K562 (cell line): ENCODE measurements at regions not wholly inside any gene's neighbourhood (a gene's known extent, or its start where the extent isn't known, plus 50 kb on each side); places are given as distances from the start of the nearest gene placed in this dataset.

Experiments
- ATAC-seq: fragments of 200-7000 bp; cut with Tn5 transposase; 3 replicates; pipeline ENCODE4 v1.9.1; 2020; ENCODE audit warnings: moderate library complexity
- BruUV-seq: library from RNA; stranded (reverse); fragments of 400-500 nt; replicated peaks from 2 replicates; lab custom pipeline; 2021; lab: Mats Ljungman, UMichigan
- CTCF ChIA-PET: fragments of 300-600 bp; formaldehyde crosslinking; extraction: SDS; loops from one replicate; lab custom pipeline; 2021; ENCODE audit warnings: low intra/inter-chr PET ratio; lab: Yijun Ruan, JAX
- POLR2A ChIA-PET: fragments of 300-600, 350-650 bp; sonication (Branson Sonifier 250); formaldehyde crosslinking; extraction: SDS; loops from one replicate; lab custom pipeline; 2021; ENCODE audit warnings: antibody characterized with exemption, inconsistent platforms; lab: Yijun Ruan, JAX
- DNase-seq, 4 experiments: peaks; one replicate each; pipeline versions ENCODE4 v3.0.0 to v3.0.0-alpha.2; 2011 to 2018; ENCODE audit warnings: low spot score in 3 of 4, mixed read lengths in 3 of 4; ENCODE audit errors: extremely low read depth in 1 of 4
- FAIRE-seq: peaks from 2 replicates; lab custom pipeline; 2011; peaks lifted over from hg19 to GRCh38; lab: Jason Lieb, UNC
- H2AFZ ChIP-seq: 2 replicates; pipeline ENCODE4 v1.6.0; 2011; ENCODE audit warnings: low read depth, low read length, control low read depth, inconsistent platforms
- H3K27ac ChIP-seq: fragments of 200-600 bp; 3 replicates; pipeline ENCODE4 v1.8.0; 2011; ENCODE audit warnings: low read depth, mild to moderate bottlenecking, control low read depth, inconsistent platforms, low read length, moderate library complexity, mixed read lengths; ENCODE audit errors: extremely low read depth
- H3K27me3 ChIP-seq, 2 experiments: fragments of 300-600 bp in 1 of 2; 2 replicates in 1 of 2; 3 replicates in 1 of 2; pipeline versions ENCODE4 v1.6.0 to v1.8.0; 2011; ENCODE audit warnings: inconsistent platforms in 2 of 2, low read length in 2 of 2, mild to moderate bottlenecking in 1 of 2, mixed read lengths in 1 of 2, moderate library complexity in 1 of 2; ENCODE audit not compliant: control insufficient read depth in 2 of 2, insufficient read depth in 2 of 2
- H3K36me3 ChIP-seq: fragments of 300-600 bp; 3 replicates; pipeline ENCODE4 v1.8.0; 2011; ENCODE audit warnings: mild to moderate bottlenecking, low read length, inconsistent platforms; ENCODE audit not compliant: control insufficient read depth, insufficient read depth
- H3K4me1 ChIP-seq, 2 experiments: fragments of 200-600 bp in 1 of 2; replicated peaks in 1 of 2; 2 replicates in 1 of 2; 3 replicates in 1 of 2; pipeline versions ENCODE4 v1.5.1 to v1.8.0; 2011; ENCODE audit warnings: inconsistent platforms in 2 of 2, low read length in 2 of 2, mild to moderate bottlenecking in 1 of 2, mixed read lengths in 1 of 2, moderate library complexity in 1 of 2; ENCODE audit not compliant: control insufficient read depth in 2 of 2, insufficient read depth in 2 of 2
- H3K4me2 ChIP-seq: 2 replicates; pipeline ENCODE4 v1.6.1; 2011; ENCODE audit warnings: low read length, control low read depth, inconsistent platforms, mixed read lengths; ENCODE audit not compliant: insufficient read depth
- H3K4me3 ChIP-seq: fragments of 200-600 bp; sonication (generic), shearing (Covaris generic); 2 replicates; pipeline ENCODE4 v1.5.1; 2016; ENCODE audit warnings: control low read depth, inconsistent platforms
- H3K79me2 ChIP-seq: fragments of 200-600 bp; 3 replicates; pipeline ENCODE4 v1.8.0; 2011; ENCODE audit warnings: low read length, inconsistent platforms; ENCODE audit not compliant: control insufficient read depth, insufficient read depth
- H3K9ac ChIP-seq, 2 experiments: 2 replicates each; pipeline versions ENCODE4 v1.6.0 to v1.6.1; 2011; ENCODE audit warnings: low read depth in 2 of 2, low read length in 2 of 2, control low read depth in 1 of 2, inconsistent platforms in 1 of 2, mild to moderate bottlenecking in 1 of 2, mixed read lengths in 1 of 2; ENCODE audit not compliant: insufficient read depth in 1 of 2
- H3K9me1 ChIP-seq: one replicate; pipeline ENCODE4 v1.6.0; 2011; ENCODE audit warnings: inconsistent platforms, mild to moderate bottlenecking, low read length, moderate library complexity; ENCODE audit not compliant: control insufficient read depth, insufficient read depth
- H3K9me3 ChIP-seq: replicated peaks from 2 replicates; pipeline ENCODE4 v1.5.1; 2011; ENCODE audit warnings: low read depth, low read length, inconsistent platforms; ENCODE audit not compliant: control insufficient read depth, insufficient read depth
- H4K20me1 ChIP-seq: replicated peaks from 2 replicates; pipeline ENCODE4 v1.6.1; 2011; ENCODE audit warnings: low read length, inconsistent platforms, mixed read lengths; ENCODE audit not compliant: control insufficient read depth, insufficient read depth
- CTCFL ChIP-seq: IDR thresholded peaks from 2 replicates; pipeline ENCODE4 v1.6.1; 2011; ENCODE audit warnings: borderline replicate concordance, low read depth, mild to moderate bottlenecking, moderate library complexity, low read length; ENCODE audit not compliant: insufficient read depth, poor library complexity, severe bottlenecking
- GTF2B ChIP-seq: IDR thresholded peaks from 2 replicates; pipeline ENCODE4 v1.6.1; 2011; ENCODE audit not compliant: insufficient read length; ENCODE audit errors: extremely low read depth
- IRF9 ChIP-seq: fragments of 450-650 bp; IDR thresholded peaks from 2 replicates; pipeline ENCODE4 v1.6.1; 2016; ENCODE audit warnings: missing biosample characterization, missing genetic modification characterization
- KDM1A ChIP-seq, 2 experiments: fragments of 450-650 bp; IDR thresholded peaks; 2 replicates each; pipeline ENCODE4 v1.6.1; 2016; ENCODE audit warnings: mild to moderate bottlenecking in 2 of 2
- PRPF4 ChIP-seq: fragments of 200-400 bp; formaldehyde crosslinking; IDR thresholded peaks from one replicate; pipeline ENCODE4 v1.6.1; 2017; ENCODE audit warnings: low read length, low read depth, mild to moderate bottlenecking; ENCODE audit not compliant: insufficient read depth, poor library complexity, severe bottlenecking
- SMAD2 ChIP-seq: fragments of 150-350 bp; IDR thresholded peaks from 2 replicates; pipeline ENCODE4 v1.6.1; 2014; ENCODE audit warnings: low read depth, mild to moderate bottlenecking, low read length
- XRCC4 ChIP-seq: IDR thresholded peaks from one replicate; pipeline ENCODE4 v1.6.1; 2011; ENCODE audit not compliant: insufficient read depth, insufficient read length; ENCODE audit errors: extremely low read depth
- WGBS: fragments of 100-300 bp; shearing (Covaris generic); methylation state at CpG from one replicate; pipeline ENCODE4 v1.1.6; 2016; ENCODE audit warnings: low coverage, mixed read lengths; ENCODE audit not compliant: insufficient coverage; ENCODE audit errors: missing lambda C conversion rate; 5-methylcytosine and 5-hydroxymethylcytosine counted together
- in situ Hi-C: fragments of 300-500 bp; cut with MboI; formaldehyde crosslinking; loops from 4 replicates; pipeline ENCODE4 v1.15.0; 2018; ENCODE audit warnings: inconsistent platforms, mixed read lengths
- intact Hi-C: fragments of 100-400 bp; cut with micrococcal nuclease; formaldehyde crosslinking; loops from 2 replicates; pipeline ENCODE4 v1.14.2; 2022
- TF ChIP-seq, protein P1 (sequence below): fragments of 250-450 bp; sonication (Bioruptor Pico); IDR thresholded peaks from 2 replicates; pipeline ENCODE4 v1.8.0; 2021; ENCODE audit warnings: moderate library complexity, mild to moderate bottlenecking, inconsistent platforms

- CTCF ChIA-PET: no interaction called here
- in situ Hi-C loops: no loop called here
These were observed 1490.8 kb upstream of the PCDH20 start for GRCh38 chr13:62906469-62906868.

DNA sequence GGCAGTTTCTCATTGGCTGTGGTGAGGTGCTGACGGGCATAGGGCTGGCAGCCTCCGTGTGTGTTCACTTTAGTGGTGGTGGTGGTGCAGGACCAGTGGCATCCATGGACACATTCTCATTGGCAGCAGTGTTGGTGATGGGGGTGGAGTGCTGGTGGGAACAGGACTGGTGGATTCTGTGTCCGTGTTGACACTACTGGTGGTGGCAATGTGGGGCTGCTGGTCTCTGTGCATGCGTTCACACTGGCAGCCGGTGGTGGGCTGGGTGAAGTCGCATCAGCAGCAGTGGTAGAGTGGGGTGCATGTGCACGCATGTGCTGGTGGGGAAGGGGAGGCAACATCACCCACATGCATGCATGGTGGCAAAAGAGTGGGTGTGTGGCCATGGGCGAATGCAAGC lies 1471.4 kb upstream of the PCDH20 start:
- Histone ChIP-seq H3K79me2 (no peaks in the 10 kb centered on the region), H3K36me3 (no peaks in the 10 kb centered on the region)
- no TSS peak for BruUV-seq
- TF ChIP-seq, protein P1, sequence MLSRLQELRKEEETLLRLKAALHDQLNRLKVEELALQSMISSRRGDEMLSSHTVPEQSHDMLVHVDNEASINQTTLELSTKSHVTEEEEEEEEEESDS (CRISPR knock-in tag): no peak
- no peak for TF ChIP-seq SMAD2
- no peak for TF ChIP-seq CTCFL
- TF ChIP-seq XRCC4: no peak
- TF ChIP-seq PRPF4: no peak
- TF ChIP-seq GTF2B: no peak
- no peak for TF ChIP-seq KDM1A (IDR thresholded peaks at IDR 0.05)
- TF ChIP-seq, all 486 proteins: peak for 0
- H3K27ac ChIP-seq: no peak overlapping the region
- ChIA-PET CTCF (no interaction called here), POLR2A (no interaction called here)
- no peaks in the 10 kb centered on the region for H3K27me3 ChIP-seq
- H2AFZ ChIP-seq: no peak overlapping the region
- no peak overlapping the region for H3K9ac ChIP-seq
- DNase-seq: no peak
- H3K4me3 ChIP-seq: no peak overlapping the region
- H4K20me1 ChIP-seq: no peaks in the 10 kb centered on the region
- no peaks in the 10 kb centered on the region for H3K9me3 ChIP-seq
- H3K4me1 ChIP-seq: no peaks in the 10 kb centered on the region
- in situ Hi-C loops (no loop called here), intact Hi-C loops (no loop called here)
- FAIRE-seq: no peak
- H3K4me2 ChIP-seq: no peak overlapping the region
- no peaks in the 10 kb centered on the region for H3K9me1 ChIP-seq
- ATAC-seq: no peak
- 2% methylated on average over 7 of the region's 8 CpGs for whole genome bisulfite sequencing

More at GRCh38 chr13:62906469-62906868, 1490.8 kb upstream of the PCDH20 start:
- FAIRE-seq (no peak), ATAC-seq (no peak), DNase-seq (no peak)
- H3K4me2 ChIP-seq: no peak overlapping the region
- no peak for TF ChIP-seq IRF9 (tag)
- no peak overlapping the region for H2AFZ ChIP-seq
- H3K36me3 ChIP-seq: no peaks in the 10 kb centered on the region
- no peak overlapping the region for H3K4me3 ChIP-seq
- H3K9me1 ChIP-seq: no peaks in the 10 kb centered on the region
- H3K9ac ChIP-seq: no peak overlapping the region
- no peaks in the 10 kb centered on the region for H4K20me1 ChIP-seq
- no peaks in the 10 kb centered on the region for H3K4me1 ChIP-seq
- H3K27me3 ChIP-seq: no peaks in the 10 kb centered on the region
- H3K9me3 ChIP-seq: no peaks in the 10 kb centered on the region
- H3K79me2 ChIP-seq: no peaks in the 10 kb centered on the region
- POLR2A ChIA-PET: no interaction called here
- no TSS peak for BruUV-seq
- no peak overlapping the region for H3K27ac ChIP-seq
- intact Hi-C loops: no loop called here
